ENCODE measurements at regions not wholly inside any gene's neighbourhood (a gene's known extent, or its start where the extent isn't known, plus 50 kb on each side); places are given as distances from the start of the nearest gene placed in this dataset.
A peak's percentile ranks its signal among the peaks of the same experiment; 100 is the strongest.

DNA sequence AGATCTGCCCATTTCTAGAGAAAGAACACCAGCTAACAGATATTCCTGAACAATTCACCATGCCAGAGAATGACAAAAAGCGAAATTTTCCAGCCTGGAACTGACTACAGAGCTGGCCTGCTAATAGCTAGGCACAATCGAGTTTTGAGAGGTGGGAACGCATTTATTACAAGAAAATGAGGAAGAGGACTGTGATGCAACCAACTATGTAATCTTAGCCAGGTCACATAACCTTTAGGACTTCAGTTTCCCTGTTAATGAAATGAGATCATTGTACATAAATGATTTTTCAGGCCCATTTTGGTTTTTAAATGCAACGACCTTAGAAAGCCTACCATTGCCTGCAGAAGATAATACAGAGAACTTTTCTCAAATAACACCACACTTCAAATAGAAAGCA is 72.1 kb upstream of the SETMAR start:
- DNase-seq: peak in 2 of 3 donors; percentile 3 to 13
- no peaks in the 10 kb centered on the region for H3K9me3 ChIP-seq (replicated peaks in 1 of 2; ENCODE audit: control insufficient read depth in 1 of 2, insufficient read depth in 1 of 2, low read length in 2 of 2)
- no peak overlapping the region for H3K4me2 ChIP-seq (replicated peaks; ENCODE audit: extremely low read depth, low read length, poor library complexity, severe bottlenecking)
- H2AFZ ChIP-seq (ENCODE audit: insufficient read depth, low read depth, low read length, poor library complexity, severe bottlenecking): no peak overlapping the region
- Mint-ChIP-seq H3K4me1 (peaks cover 12% of the 10 kb centered on the region), H3K9me3 (no peaks in the 10 kb centered on the region), H3K27me3 (ENCODE audit: low read depth in 3 of 3) (no peaks in the 10 kb centered on the region), H3K27ac (no peak overlapping the region), H3K36me3 (no peaks in the 10 kb centered on the region), H3K4me3 (no peak overlapping the region)
- no peaks in the 10 kb centered on the region for H3K27me3 ChIP-seq (ENCODE audit: control insufficient read depth in 2 of 2, insufficient read depth in 2 of 2, low read length in 2 of 2)
- intact Hi-C loops (cut with micrococcal nuclease): no loop called here
- no peaks in the 10 kb centered on the region for H3K4me1 ChIP-seq (ENCODE audit: control insufficient read depth in 1 of 2, insufficient read depth in 2 of 2, low read length in 2 of 2)
- WGBS (ENCODE audit: insufficient coverage): 66% methylated on average over 3 of the region's 4 CpGs
- H3K27ac ChIP-seq (ENCODE audit: low read depth in 1 of 2, low read length in 2 of 2): no peak overlapping the region
- no peak overlapping the region for H3K9ac ChIP-seq (ENCODE audit: insufficient read depth, low read length, poor library complexity, severe bottlenecking)
- H3K79me2 ChIP-seq (ENCODE audit: insufficient read depth, low read length): no peaks in the 10 kb centered on the region
- H3K36me3 ChIP-seq (replicated peaks in 1 of 2; ENCODE audit: control insufficient read depth in 1 of 2, insufficient read depth in 2 of 2, low read length in 2 of 2): no peaks in the 10 kb centered on the region
- no peak for TF ChIP-seq CTCF (IDR thresholded peaks at IDR 0.05)
- H4K20me1 ChIP-seq (ENCODE audit: insufficient read depth, low read length): no peaks in the 10 kb centered on the region
- H3K4me3 ChIP-seq (replicated peaks in 1 of 3; ENCODE audit: low read depth in 2 of 3, low read length in 3 of 3): no peak overlapping the region

- no peaks in the 10 kb centered on the region for H3K36me3 ChIP-seq (replicated peaks in 1 of 2; ENCODE audit: control insufficient read depth in 1 of 2, insufficient read depth in 2 of 2, low read length in 2 of 2)
- intact Hi-C loops (cut with micrococcal nuclease): no loop called here
- H2AFZ ChIP-seq (ENCODE audit: insufficient read depth, low read depth, low read length, poor library complexity, severe bottlenecking): no peak overlapping the region
- H3K4me3 ChIP-seq (replicated peaks in 1 of 3; ENCODE audit: low read depth in 2 of 3, low read length in 3 of 3): no peak overlapping the region
- no peaks in the 10 kb centered on the region for H3K9me3 ChIP-seq (replicated peaks in 1 of 2; ENCODE audit: control insufficient read depth in 1 of 2, insufficient read depth in 1 of 2, low read length in 2 of 2)
- H3K36me3 Mint-ChIP-seq: no peaks in the 10 kb centered on the region
- DNase-seq: no peak
- no peaks in the 10 kb centered on the region for H3K79me2 ChIP-seq (ENCODE audit: insufficient read depth, low read length)
- H3K27me3 ChIP-seq (ENCODE audit: control insufficient read depth in 2 of 2, insufficient read depth in 2 of 2, low read length in 2 of 2): no peaks in the 10 kb centered on the region
- H3K9me3 Mint-ChIP-seq: peaks cover 0 to 6% (median 4%) of the 10 kb centered on the region in 7 donors
- WGBS (ENCODE audit: insufficient coverage): 100% methylated on average over 1 of the region's 3 CpGs
- no peaks in the 10 kb centered on the region for H3K4me1 ChIP-seq (ENCODE audit: control insufficient read depth in 1 of 2, insufficient read depth in 2 of 2, low read length in 2 of 2)
- no peaks in the 10 kb centered on the region for H4K20me1 ChIP-seq (ENCODE audit: insufficient read depth, low read length)
- H3K9ac ChIP-seq (ENCODE audit: insufficient read depth, low read length, poor library complexity, severe bottlenecking): no peak overlapping the region
- no peak overlapping the region for H3K4me3 Mint-ChIP-seq
- peak overlapping the region in 1 of 7 donors; percentile 27 for H3K27ac Mint-ChIP-seq
- H3K4me2 ChIP-seq (replicated peaks; ENCODE audit: extremely low read depth, low read length, poor library complexity, severe bottlenecking): no peak overlapping the region
- no peak for TF ChIP-seq CTCF (IDR thresholded peaks at IDR 0.05)
- H3K27me3 Mint-ChIP-seq (ENCODE audit: low read depth in 3 of 3): no peaks in the 10 kb centered on the region
- H3K27ac ChIP-seq (ENCODE audit: low read depth in 1 of 2, low read length in 2 of 2): no peak overlapping the region
- peaks cover 11% of the 10 kb centered on the region for H3K4me1 Mint-ChIP-seq
Observed at GRCh38 chr3:4232798-4233197, 70.4 kb upstream of the SETMAR start.
